Smooth muscle cell (in vitro differentiated cells): ENCODE measurements at regions not wholly inside any gene's neighbourhood (a gene's known extent, or its start where the extent isn't known, plus 50 kb on each side); places are given as distances from the start of the nearest gene placed in this dataset.

Experiments used
- DNase-seq: peaks from one replicate; lab custom pipeline; 2025; ENCODE audit not compliant: unreplicated experiment; lab: John Stamatoyannopoulos, UW
- H2AFZ ChIP-seq: fragments of 200-600 bp; sonication (generic); 2 replicates; pipeline ENCODE4 v1.6.0; 2016; ENCODE audit warnings: antibody characterized with exemption, low read depth, mild to moderate bottlenecking
- H3F3A ChIP-seq: fragments of 200-600 bp; sonication (generic); 2 replicates; pipeline ENCODE4 v1.6.0; 2017; ENCODE audit warnings: antibody characterized with exemption, low read depth
- H3K27ac ChIP-seq: fragments of 200-600 bp; sonication (generic); 2 replicates; pipeline ENCODE4 v1.5.1; 2016; ENCODE audit warnings: low read depth, mild to moderate bottlenecking
- H3K27me3 ChIP-seq: fragments of 200-600 bp; sonication (generic); 2 replicates; pipeline ENCODE4 v1.6.1; 2016; ENCODE audit warnings: low read depth, mild to moderate bottlenecking
- H3K36me3 ChIP-seq: fragments of 200-600 bp; sonication (generic); 2 replicates; pipeline ENCODE4 v1.5.1; 2016; ENCODE audit warnings: low read depth
- H3K4me1 ChIP-seq: fragments of 200-600 bp; sonication (generic); 2 replicates; pipeline ENCODE4 v1.5.1; 2016; ENCODE audit warnings: low read depth
- H3K4me2 ChIP-seq: fragments of 200-600 bp; sonication (generic); 2 replicates; pipeline ENCODE4 v1.6.0; 2016; ENCODE audit warnings: mild to moderate bottlenecking
- H3K4me3 ChIP-seq: fragments of 200-600 bp; sonication (generic); 2 replicates; pipeline ENCODE4 v1.5.1; 2016; ENCODE audit warnings: mild to moderate bottlenecking
- H3K79me2 ChIP-seq: fragments of 200-600 bp; sonication (generic); 2 replicates; pipeline ENCODE4 v1.6.0; 2016; ENCODE audit warnings: low read depth, mild to moderate bottlenecking
- H3K9ac ChIP-seq: fragments of 200-600 bp; sonication (generic); 2 replicates; pipeline ENCODE4 v1.6.0; 2016; ENCODE audit warnings: low read depth
- H3K9me3 ChIP-seq: fragments of 200-600 bp; sonication (generic); replicated peaks from 2 replicates; pipeline ENCODE4 v1.5.1; 2016; ENCODE audit warnings: low read depth
- H4K20me1 ChIP-seq: fragments of 200-600 bp; sonication (generic); 2 replicates; pipeline ENCODE4 v1.6.0; 2016; ENCODE audit warnings: low read depth
- WGBS: methylation state at CpG from one replicate; pipeline ENCODE4 v1.1.7; 2016; ENCODE audit warnings: low lambda C conversion rate; 5-methylcytosine and 5-hydroxymethylcytosine counted together
- TF ChIP-seq, protein P1 (sequence below): fragments of 200-600 bp; sonication (generic); IDR thresholded peaks from 2 replicates; pipeline ENCODE4 v1.5.1; 2017; ENCODE audit warnings: borderline replicate concordance, mild to moderate bottlenecking, antibody characterized with exemption; ENCODE audit not compliant: insufficient read depth, poor library complexity, severe bottlenecking

DNA sequence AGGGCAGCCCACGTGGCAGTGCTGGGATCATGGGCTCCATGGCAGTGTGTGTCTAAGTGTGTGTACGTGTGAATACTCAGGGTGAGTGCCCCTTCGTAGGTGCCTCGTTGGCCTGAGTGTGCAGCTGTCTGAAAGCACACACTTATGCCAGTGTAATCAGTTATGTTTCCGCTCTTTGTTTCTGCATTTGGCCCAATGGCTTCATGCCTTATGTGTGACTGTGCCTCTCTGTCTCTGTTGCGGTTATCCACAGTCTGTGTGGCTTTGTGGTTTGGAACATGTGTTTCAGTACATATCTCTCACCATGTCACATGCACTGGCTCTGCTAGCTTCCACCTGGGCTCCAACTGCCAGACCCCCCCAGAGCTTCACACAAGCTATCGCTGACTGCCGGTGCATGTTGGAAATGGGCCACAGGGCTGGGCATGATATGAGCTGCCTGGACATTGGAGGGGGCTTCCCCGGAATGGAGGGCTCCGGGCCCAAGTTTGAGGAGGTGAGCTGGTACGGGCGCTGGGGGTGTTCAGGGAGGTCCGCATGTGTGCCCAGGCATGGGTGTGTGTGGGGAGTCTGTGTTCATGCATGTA is 70.3 kb upstream of the TINAGL1 start:
- no peak overlapping the region for H3K4me3 ChIP-seq
- 60% methylated on average over 13 of the region's 13 CpGs for WGBS
- H3K4me2 ChIP-seq = peak overlapping the region; percentile 45
- H3K36me3 ChIP-seq = no peaks in the 10 kb centered on the region
- no peaks in the 10 kb centered on the region for H3K79me2 ChIP-seq
- peaks cover 6% of the 10 kb centered on the region for H3K27me3 ChIP-seq
- peak overlapping the region; percentile 37 for H3K9ac ChIP-seq
- H3K27ac ChIP-seq = peak overlapping the region; percentile 75
- TF ChIP-seq, protein P1, sequence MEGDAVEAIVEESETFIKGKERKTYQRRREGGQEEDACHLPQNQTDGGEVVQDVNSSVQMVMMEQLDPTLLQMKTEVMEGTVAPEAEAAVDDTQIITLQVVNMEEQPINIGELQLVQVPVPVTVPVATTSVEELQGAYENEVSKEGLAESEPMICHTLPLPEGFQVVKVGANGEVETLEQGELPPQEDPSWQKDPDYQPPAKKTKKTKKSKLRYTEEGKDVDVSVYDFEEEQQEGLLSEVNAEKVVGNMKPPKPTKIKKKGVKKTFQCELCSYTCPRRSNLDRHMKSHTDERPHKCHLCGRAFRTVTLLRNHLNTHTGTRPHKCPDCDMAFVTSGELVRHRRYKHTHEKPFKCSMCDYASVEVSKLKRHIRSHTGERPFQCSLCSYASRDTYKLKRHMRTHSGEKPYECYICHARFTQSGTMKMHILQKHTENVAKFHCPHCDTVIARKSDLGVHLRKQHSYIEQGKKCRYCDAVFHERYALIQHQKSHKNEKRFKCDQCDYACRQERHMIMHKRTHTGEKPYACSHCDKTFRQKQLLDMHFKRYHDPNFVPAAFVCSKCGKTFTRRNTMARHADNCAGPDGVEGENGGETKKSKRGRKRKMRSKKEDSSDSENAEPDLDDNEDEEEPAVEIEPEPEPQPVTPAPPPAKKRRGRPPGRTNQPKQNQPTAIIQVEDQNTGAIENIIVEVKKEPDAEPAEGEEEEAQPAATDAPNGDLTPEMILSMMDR = no peak
- H3K4me1 ChIP-seq = peaks cover 7% of the 10 kb centered on the region
- no peak overlapping the region for H2AFZ ChIP-seq
- H3K9me3 ChIP-seq = no peaks in the 10 kb centered on the region
- no peak for DNase-seq
- H4K20me1 ChIP-seq = no peaks in the 10 kb centered on the region
- no peaks in the 10 kb centered on the region for H3F3A ChIP-seq

- Histone ChIP-seq H3K27ac (no peak overlapping the region), H3K27me3 (peaks cover 6% of the 10 kb centered on the region), H3K9ac (no peak overlapping the region), H3K79me2 (no peaks in the 10 kb centered on the region), H3K36me3 (no peaks in the 10 kb centered on the region), H3K4me3 (no peak overlapping the region), H4K20me1 (no peaks in the 10 kb centered on the region), H3F3A (no peaks in the 10 kb centered on the region), H3K4me2 (no peak overlapping the region), H2AFZ (no peak overlapping the region), H3K4me1 (peaks cover 7% of the 10 kb centered on the region), H3K9me3 (no peaks in the 10 kb centered on the region)
- no peak for DNase-seq
- 92% methylated on average over 9 of the region's 9 CpGs for WGBS
- TF ChIP-seq, protein P1 = no peak
Observed at GRCh38 chr1:31507221-31507620, 69.1 kb upstream of the TINAGL1 start.

DNA sequence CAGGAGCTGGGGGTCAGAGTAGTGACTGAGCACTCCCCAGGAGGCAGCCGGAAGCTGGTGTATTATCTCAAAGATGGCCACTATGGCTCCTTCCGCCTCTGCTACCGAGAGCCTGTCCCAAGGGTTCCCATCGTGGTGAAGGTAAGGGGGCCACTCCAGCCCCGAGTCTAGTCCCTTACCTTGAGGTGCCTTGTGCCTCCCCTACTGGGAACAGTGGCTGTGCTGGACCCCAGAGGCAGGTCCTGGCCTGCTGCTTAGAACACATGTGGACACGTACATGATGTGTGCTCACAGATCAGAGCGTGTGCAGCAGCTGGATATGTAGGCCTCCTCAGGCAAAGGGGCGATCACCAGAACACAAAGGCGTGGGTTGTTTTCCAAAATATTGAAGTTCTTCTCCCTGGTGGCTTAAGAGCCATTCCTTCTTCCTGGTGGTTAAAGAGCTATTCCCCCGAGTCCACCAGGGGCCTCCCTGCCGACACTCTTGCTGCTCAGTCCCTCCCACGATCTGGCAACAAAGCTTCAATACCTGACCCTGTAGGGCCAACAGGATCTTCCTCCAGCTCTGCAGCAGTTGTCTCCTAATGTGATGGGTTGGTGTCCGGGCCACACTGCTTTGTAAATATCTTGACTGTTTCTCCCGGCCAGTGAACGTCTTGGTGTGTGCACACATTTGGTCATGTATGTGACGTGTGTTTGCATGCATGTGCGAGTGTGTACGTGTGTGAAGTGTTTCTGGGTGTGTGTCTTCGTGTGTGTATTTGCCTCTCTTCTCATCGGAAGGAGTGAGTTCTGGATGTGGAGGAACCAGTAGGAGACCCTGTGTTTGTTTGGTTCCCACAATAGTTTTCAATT is 68.4 kb upstream of the TINAGL1 start:
- Histone ChIP-seq H2AFZ (no peak overlapping the region), H3K4me3 (no peak overlapping the region), H4K20me1 (no peaks in the 10 kb centered on the region), H3K4me2 (no peak overlapping the region), H3K27ac (no peak overlapping the region), H3K9me3 (no peaks in the 10 kb centered on the region), H3K27me3 (peaks cover 5% of the 10 kb centered on the region), H3F3A (no peaks in the 10 kb centered on the region), H3K9ac (no peak overlapping the region), H3K4me1 (peaks cover 7% of the 10 kb centered on the region), H3K36me3 (no peaks in the 10 kb centered on the region), H3K79me2 (no peaks in the 10 kb centered on the region)
- 79% methylated on average over 20 of the region's 20 CpGs for WGBS
- DNase-seq = no peak
- TF ChIP-seq, protein P1 = no peak
